A549 (cell line): ENCODE measurements at regions not wholly inside any gene's neighbourhood (a gene's known extent, or its start where the extent isn't known, plus 50 kb on each side); places are given as distances from the start of the nearest gene placed in this dataset.

Source experiments
- CTCF ChIP-seq: fragments of >200 bp; sonication (Bioruptor Twin); formaldehyde crosslinking; IDR thresholded peaks from 3 replicates; pipeline ENCODE4 v1.5.1; 2016
- FOXS1 ChIP-seq: fragments of 250-450 bp; sonication (Bioruptor Pico); IDR thresholded peaks from 2 replicates; pipeline ENCODE4 v1.5.0; 2020; ENCODE audit warnings: mild to moderate bottlenecking, moderate library complexity
- JUNB ChIP-seq: fragments of >200 bp; sonication (Bioruptor Twin); formaldehyde crosslinking; IDR thresholded peaks from 2 replicates; pipeline ENCODE4 v1.6.1; 2016
- MYC ChIP-seq: IDR thresholded peaks from 2 replicates; pipeline ENCODE4 v1.6.1; 2012; ENCODE audit warnings: mild to moderate bottlenecking, inconsistent platforms, low read length, improper control_type of control experiment, borderline replicate concordance
- PBX3 ChIP-seq: IDR thresholded peaks from 2 replicates; pipeline ENCODE4 v1.6.1; 2012
- POLR2A ChIP-seq: IDR thresholded peaks from 2 replicates; pipeline ENCODE4 v1.6.1; 2012; ENCODE audit warnings: mild to moderate bottlenecking, low read length
- POLR2AphosphoS2 ChIP-seq: conservative IDR thresholded peaks from 2 replicates; pipeline ENCODE4 v1.6.1; 2012; ENCODE audit warnings: low read length, improper control_type of control experiment, inconsistent platforms
- RAD21 ChIP-seq, 2 experiments: fragments of >200 bp in 1 of 2; sonication (Bioruptor Twin) in 1 of 2; formaldehyde crosslinking in 1 of 2; IDR thresholded peaks in 1 of 2; conservative IDR thresholded peaks in 1 of 2; 2 replicates in 1 of 2; 3 replicates in 1 of 2; pipeline ENCODE4 v1.6.1; 2012 to 2018; ENCODE audit warnings: inconsistent platforms in 1 of 2
- RFX5 ChIP-seq: fragments of 450-650 bp; IDR thresholded peaks from 2 replicates; pipeline ENCODE4 v1.7.1; 2014; ENCODE audit warnings: antibody characterized with exemption, mild to moderate bottlenecking, moderate library complexity
- ZFP36 ChIP-seq: fragments of 450-650 bp; IDR thresholded peaks from 2 replicates; pipeline ENCODE4 v1.6.1; 2014; ENCODE audit warnings: borderline replicate concordance; ENCODE audit not compliant: partially characterized antibody

GRCh38 chr5:30355675-30356074 is 837.8 kb upstream of the CDH6 start:
- TF ChIP-seq RAD21 (conservative IDR thresholded peaks at IDR 0.05 in 1 of 2, IDR thresholded peaks at IDR 0.05 in 1 of 2) (no peak), MYC (no peak), CTCF (no peak), PBX3 (no peak), RFX5 (no peak), JUNB (no peak), ZFP36 (no peak), POLR2A (no peak), POLR2AphosphoS2 (no peak), FOXS1 (CRISPR knock-in tag) (no peak)
